ENCODE measurements at regions not wholly inside any gene's neighbourhood (a gene's known extent, or its start where the extent isn't known, plus 50 kb on each side); places are given as distances from the start of the nearest gene placed in this dataset.

DNA sequence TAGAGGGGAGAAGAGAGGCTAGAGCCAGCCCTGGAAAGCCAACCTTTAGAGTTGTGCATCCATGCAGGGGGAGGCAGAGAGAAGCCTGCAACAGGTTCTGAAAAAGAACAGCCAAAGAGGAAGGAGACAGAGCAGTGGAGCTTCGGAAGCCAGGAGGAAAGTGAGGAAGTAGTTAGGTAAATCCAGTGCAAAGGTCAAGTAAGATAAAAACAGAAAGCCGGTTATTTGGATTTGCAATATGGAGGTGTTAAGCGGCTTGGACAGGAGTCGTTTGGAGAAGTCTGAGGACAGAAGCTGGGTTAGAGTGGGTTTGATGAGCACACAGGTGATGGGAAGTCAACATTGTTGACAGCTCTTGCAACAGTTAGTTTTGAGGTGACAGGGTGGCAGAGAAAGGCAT is 53.5 kb upstream of the FLT1 start:
- TF ChIP-seq, protein P1, sequence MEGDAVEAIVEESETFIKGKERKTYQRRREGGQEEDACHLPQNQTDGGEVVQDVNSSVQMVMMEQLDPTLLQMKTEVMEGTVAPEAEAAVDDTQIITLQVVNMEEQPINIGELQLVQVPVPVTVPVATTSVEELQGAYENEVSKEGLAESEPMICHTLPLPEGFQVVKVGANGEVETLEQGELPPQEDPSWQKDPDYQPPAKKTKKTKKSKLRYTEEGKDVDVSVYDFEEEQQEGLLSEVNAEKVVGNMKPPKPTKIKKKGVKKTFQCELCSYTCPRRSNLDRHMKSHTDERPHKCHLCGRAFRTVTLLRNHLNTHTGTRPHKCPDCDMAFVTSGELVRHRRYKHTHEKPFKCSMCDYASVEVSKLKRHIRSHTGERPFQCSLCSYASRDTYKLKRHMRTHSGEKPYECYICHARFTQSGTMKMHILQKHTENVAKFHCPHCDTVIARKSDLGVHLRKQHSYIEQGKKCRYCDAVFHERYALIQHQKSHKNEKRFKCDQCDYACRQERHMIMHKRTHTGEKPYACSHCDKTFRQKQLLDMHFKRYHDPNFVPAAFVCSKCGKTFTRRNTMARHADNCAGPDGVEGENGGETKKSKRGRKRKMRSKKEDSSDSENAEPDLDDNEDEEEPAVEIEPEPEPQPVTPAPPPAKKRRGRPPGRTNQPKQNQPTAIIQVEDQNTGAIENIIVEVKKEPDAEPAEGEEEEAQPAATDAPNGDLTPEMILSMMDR (IDR thresholded peaks at IDR 0.05) = no peak
- TF ChIP-seq POLR2A (IDR thresholded peaks at IDR 0.05) = no peak
